ENCODE measurements at regions not wholly inside any gene's neighbourhood (a gene's known extent, or its start where the extent isn't known, plus 50 kb on each side); places are given as distances from the start of the nearest gene placed in this dataset.

- TF ChIP-seq, protein P1, sequence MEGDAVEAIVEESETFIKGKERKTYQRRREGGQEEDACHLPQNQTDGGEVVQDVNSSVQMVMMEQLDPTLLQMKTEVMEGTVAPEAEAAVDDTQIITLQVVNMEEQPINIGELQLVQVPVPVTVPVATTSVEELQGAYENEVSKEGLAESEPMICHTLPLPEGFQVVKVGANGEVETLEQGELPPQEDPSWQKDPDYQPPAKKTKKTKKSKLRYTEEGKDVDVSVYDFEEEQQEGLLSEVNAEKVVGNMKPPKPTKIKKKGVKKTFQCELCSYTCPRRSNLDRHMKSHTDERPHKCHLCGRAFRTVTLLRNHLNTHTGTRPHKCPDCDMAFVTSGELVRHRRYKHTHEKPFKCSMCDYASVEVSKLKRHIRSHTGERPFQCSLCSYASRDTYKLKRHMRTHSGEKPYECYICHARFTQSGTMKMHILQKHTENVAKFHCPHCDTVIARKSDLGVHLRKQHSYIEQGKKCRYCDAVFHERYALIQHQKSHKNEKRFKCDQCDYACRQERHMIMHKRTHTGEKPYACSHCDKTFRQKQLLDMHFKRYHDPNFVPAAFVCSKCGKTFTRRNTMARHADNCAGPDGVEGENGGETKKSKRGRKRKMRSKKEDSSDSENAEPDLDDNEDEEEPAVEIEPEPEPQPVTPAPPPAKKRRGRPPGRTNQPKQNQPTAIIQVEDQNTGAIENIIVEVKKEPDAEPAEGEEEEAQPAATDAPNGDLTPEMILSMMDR (IDR thresholded peaks at IDR 0.05; ENCODE audit: poor library complexity, severe bottlenecking), result no peak
- TF ChIP-seq POLR2AphosphoS5 (IDR thresholded peaks at IDR 0.05), result no peak
- TF ChIP-seq EZH2 (IDR thresholded peaks at IDR 0.05; ENCODE audit: borderline replicate concordance, insufficient read depth, low read length, poor library complexity, severe bottlenecking), result no peak
- TF ChIP-seq TAF1 (IDR thresholded peaks at IDR 0.05; ENCODE audit: low read depth), result no peak
- no peak for TF ChIP-seq RAD21 (conservative IDR thresholded peaks at IDR 0.05)
- TF ChIP-seq, protein P2, sequence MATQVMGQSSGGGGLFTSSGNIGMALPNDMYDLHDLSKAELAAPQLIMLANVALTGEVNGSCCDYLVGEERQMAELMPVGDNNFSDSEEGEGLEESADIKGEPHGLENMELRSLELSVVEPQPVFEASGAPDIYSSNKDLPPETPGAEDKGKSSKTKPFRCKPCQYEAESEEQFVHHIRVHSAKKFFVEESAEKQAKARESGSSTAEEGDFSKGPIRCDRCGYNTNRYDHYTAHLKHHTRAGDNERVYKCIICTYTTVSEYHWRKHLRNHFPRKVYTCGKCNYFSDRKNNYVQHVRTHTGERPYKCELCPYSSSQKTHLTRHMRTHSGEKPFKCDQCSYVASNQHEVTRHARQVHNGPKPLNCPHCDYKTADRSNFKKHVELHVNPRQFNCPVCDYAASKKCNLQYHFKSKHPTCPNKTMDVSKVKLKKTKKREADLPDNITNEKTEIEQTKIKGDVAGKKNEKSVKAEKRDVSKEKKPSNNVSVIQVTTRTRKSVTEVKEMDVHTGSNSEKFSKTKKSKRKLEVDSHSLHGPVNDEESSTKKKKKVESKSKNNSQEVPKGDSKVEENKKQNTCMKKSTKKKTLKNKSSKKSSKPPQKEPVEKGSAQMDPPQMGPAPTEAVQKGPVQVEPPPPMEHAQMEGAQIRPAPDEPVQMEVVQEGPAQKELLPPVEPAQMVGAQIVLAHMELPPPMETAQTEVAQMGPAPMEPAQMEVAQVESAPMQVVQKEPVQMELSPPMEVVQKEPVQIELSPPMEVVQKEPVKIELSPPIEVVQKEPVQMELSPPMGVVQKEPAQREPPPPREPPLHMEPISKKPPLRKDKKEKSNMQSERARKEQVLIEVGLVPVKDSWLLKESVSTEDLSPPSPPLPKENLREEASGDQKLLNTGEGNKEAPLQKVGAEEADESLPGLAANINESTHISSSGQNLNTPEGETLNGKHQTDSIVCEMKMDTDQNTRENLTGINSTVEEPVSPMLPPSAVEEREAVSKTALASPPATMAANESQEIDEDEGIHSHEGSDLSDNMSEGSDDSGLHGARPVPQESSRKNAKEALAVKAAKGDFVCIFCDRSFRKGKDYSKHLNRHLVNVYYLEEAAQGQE (IDR thresholded peaks at IDR 0.05; ENCODE audit: borderline replicate concordance), result no peak
- TF ChIP-seq SMC3 (conservative IDR thresholded peaks at IDR 0.05; ENCODE audit: poor library complexity), result no peak
- no peak for TF ChIP-seq EP300 (conservative IDR thresholded peaks at IDR 0.05; ENCODE audit: poor library complexity, severe bottlenecking)
These were observed 191.5 kb upstream of the RPL38 start for GRCh38 chr17:74011966-74012365.

All from neural cell (in vitro differentiated cells).